ENCODE measurements at regions not wholly inside any gene's neighbourhood (a gene's known extent, or its start where the extent isn't known, plus 50 kb on each side); places are given as distances from the start of the nearest gene placed in this dataset.

- H3K27ac ChIP-seq (ENCODE audit: low read length in 2 of 2), result peak overlapping the region; percentile 10 to 36
- H3K9me3 ChIP-seq (ENCODE audit: control extremely low read depth in 1 of 3, control insufficient read depth in 2 of 3, insufficient read depth in 1 of 3, low read length in 2 of 3), result peaks cover 5 to 16% (median 12%) of the 10 kb centered on the region in 3 donors
- CTCF ChIA-PET, result interaction anchor here (1.7 kb wide), 1 partner anchor 11 kb away, joined by 4 read pairs; no protein-coding TSS in a partner anchor
- H3K9me3 Mint-ChIP-seq (ENCODE audit: insufficient read depth), result peaks cover 11% of the 10 kb centered on the region
- H2AFZ ChIP-seq (ENCODE audit: insufficient read depth, low read depth, low read length, poor library complexity, severe bottlenecking), result no peak overlapping the region
- peaks cover 36% of the 10 kb centered on the region for H3K4me1 Mint-ChIP-seq
- intact Hi-C loops (cut with micrococcal nuclease), result loop anchor here (2.0 to 10.0 kb wide), 3 partner anchors 295 to 367 kb away; no protein-coding TSS in a partner anchor
- H3K9ac ChIP-seq (ENCODE audit: low read length), result no peak overlapping the region
- H3K4me3 ChIP-seq (ENCODE audit: control extremely low read depth in 1 of 5, extremely low read depth in 1 of 5, insufficient read depth in 1 of 5, low read depth in 2 of 5, low read length in 4 of 5), result no peak overlapping the region
- TF ChIP-seq CTCF (IDR thresholded peaks at IDR 0.05) (no peak), EZH2 (IDR thresholded peaks at IDR 0.05; ENCODE audit: borderline replicate concordance, insufficient read depth, low read depth, low read length, poor library complexity, severe bottlenecking) (no peak)
- peak; percentile 73 for DNase-seq
- H3K4me2 ChIP-seq (replicated peaks; ENCODE audit: low read depth, low read length, poor library complexity, severe bottlenecking), result peak overlapping the region; percentile 45
- H3K36me3 ChIP-seq (replicated peaks in 1 of 2; ENCODE audit: control extremely low read depth in 1 of 2, control insufficient read depth in 1 of 2, extremely low read depth in 1 of 2, insufficient read depth in 2 of 2, low read length in 1 of 2), result no peaks in the 10 kb centered on the region
- no peaks in the 10 kb centered on the region for H3K27me3 Mint-ChIP-seq
- H3K4me1 ChIP-seq (ENCODE audit: control insufficient read depth in 2 of 2, insufficient read depth in 2 of 2, low read length in 2 of 2), result peaks cover 16 to 20% of the 10 kb centered on the region in 2 donors
- no peaks in the 10 kb centered on the region for H4K20me1 ChIP-seq (ENCODE audit: control insufficient read depth, insufficient read depth, low read length, poor library complexity, severe bottlenecking)
- POLR2A ChIA-PET, result no interaction called here
- no peaks in the 10 kb centered on the region for H3K27me3 ChIP-seq (replicated peaks in 1 of 4; ENCODE audit: control extremely low read depth in 1 of 4, control insufficient read depth in 3 of 4, insufficient read depth in 4 of 4, low read length in 3 of 4)
- peak; percentile 94 for ATAC-seq (ENCODE audit: low read depth)
- peak overlapping the region; percentile 12 for H3K4me3 Mint-ChIP-seq
- H3K27ac Mint-ChIP-seq, result peak overlapping the region; percentile 28
- no peaks in the 10 kb centered on the region for H3K79me2 ChIP-seq (ENCODE audit: control insufficient read depth, insufficient read depth, low read length)
Observed at GRCh38 chr1:173112129-173112528, 61.4 kb upstream of the TNFSF18 start.

- WGBS (ENCODE audit: insufficient coverage), result no CpG with 5 or more reads among the region's 2 CpGs
- CTCF ChIA-PET, result no interaction called here
- H3K9me3 Mint-ChIP-seq (ENCODE audit: insufficient read depth), result peaks cover 21% of the 10 kb centered on the region
Observed at GRCh38 chr1:173107696-173108095, 57.0 kb upstream of the TNFSF18 start.

More at GRCh38 chr1:173107696-173108095, 57.0 kb upstream of the TNFSF18 start:
- ATAC-seq (ENCODE audit: low read depth) (no peak), DNase-seq (no peak)
- Histone ChIP-seq H3K27me3 (replicated peaks in 1 of 4; ENCODE audit: control extremely low read depth in 1 of 4, control insufficient read depth in 3 of 4, insufficient read depth in 4 of 4, low read length in 3 of 4) (no peaks in the 10 kb centered on the region), H3K4me1 (ENCODE audit: control insufficient read depth in 2 of 2, insufficient read depth in 2 of 2, low read length in 2 of 2) (peaks cover 8 to 12% of the 10 kb centered on the region in 2 donors), H3K36me3 (replicated peaks in 1 of 2; ENCODE audit: control extremely low read depth in 1 of 2, control insufficient read depth in 1 of 2, extremely low read depth in 1 of 2, insufficient read depth in 2 of 2, low read length in 1 of 2) (no peaks in the 10 kb centered on the region), H3K79me2 (ENCODE audit: control insufficient read depth, insufficient read depth, low read length) (no peaks in the 10 kb centered on the region), H3K4me3 (ENCODE audit: control extremely low read depth in 1 of 5, extremely low read depth in 1 of 5, insufficient read depth in 1 of 5, low read depth in 2 of 5, low read length in 4 of 5) (no peak overlapping the region), H2AFZ (ENCODE audit: insufficient read depth, low read depth, low read length, poor library complexity, severe bottlenecking) (no peak overlapping the region), H4K20me1 (ENCODE audit: control insufficient read depth, insufficient read depth, low read length, poor library complexity, severe bottlenecking) (no peaks in the 10 kb centered on the region), H3K9me3 (ENCODE audit: control extremely low read depth in 1 of 3, control insufficient read depth in 2 of 3, insufficient read depth in 1 of 3, low read length in 2 of 3) (peaks cover 15 to 28% (median 16%) of the 10 kb centered on the region in 3 donors), H3K27ac (ENCODE audit: low read length in 2 of 2) (no peak overlapping the region), H3K9ac (ENCODE audit: low read length) (no peak overlapping the region), H3K4me2 (replicated peaks; ENCODE audit: low read depth, low read length, poor library complexity, severe bottlenecking) (no peak overlapping the region)
- Mint-ChIP-seq H3K4me3 (no peak overlapping the region), H3K27ac (no peak overlapping the region), H3K27me3 (no peaks in the 10 kb centered on the region), H3K4me1 (peaks cover 17% of the 10 kb centered on the region)
- POLR2A ChIA-PET, result no interaction called here
- TF ChIP-seq CTCF (IDR thresholded peaks at IDR 0.05) (no peak), EZH2 (IDR thresholded peaks at IDR 0.05; ENCODE audit: borderline replicate concordance, insufficient read depth, low read depth, low read length, poor library complexity, severe bottlenecking) (no peak)
- intact Hi-C loops (cut with micrococcal nuclease), result no loop called here
